ENCODE measurements at regions not wholly inside any gene's neighbourhood (a gene's known extent, or its start where the extent isn't known, plus 50 kb on each side); places are given as distances from the start of the nearest gene placed in this dataset.

- no peak for DNase-seq (ENCODE audit: low read depth)
These were observed 241.8 kb downstream of the NPHP4 start for GRCh38 chr1:5750186-5751162.

GRCh38 chr1:5748286-5749225, 243.7 kb downstream of the NPHP4 start:
- DNase-seq (ENCODE audit: low read depth): no peak

GRCh38 chr1:5747426-5748285, 244.6 kb downstream of the NPHP4 start:
- DNase-seq (ENCODE audit: low read depth): no peak

GRCh38 chr1:5746611-5747425, 245.4 kb downstream of the NPHP4 start:
- no peak for DNase-seq (ENCODE audit: low read depth)

GRCh38 chr1:5745800-5746610, 246.2 kb downstream of the NPHP4 start:
- DNase-seq (ENCODE audit: low read depth): peak; percentile 7

GRCh38 chr1:5744911-5745799, 247.1 kb downstream of the NPHP4 start:
- no peak for DNase-seq (ENCODE audit: low read depth)

- no peak for DNase-seq (ENCODE audit: low read depth)
These were observed 247.9 kb downstream of the NPHP4 start for GRCh38 chr1:5744341-5744740.

GRCh38 chr1:5743435-5744095, 248.7 kb downstream of the NPHP4 start:
- DNase-seq (ENCODE audit: low read depth): no peak

- DNase-seq (ENCODE audit: low read depth): no peak
These were observed 249.4 kb downstream of the NPHP4 start for GRCh38 chr1:5742801-5743200.

GRCh38 chr1:5742032-5742431, 250.2 kb downstream of the NPHP4 start:
- no peak for DNase-seq (ENCODE audit: low read depth)

GRCh38 chr1:5740865-5741860, 251.1 kb downstream of the NPHP4 start:
- DNase-seq (ENCODE audit: low read depth): no peak

- DNase-seq (ENCODE audit: low read depth): no peak
These were observed 251.8 kb downstream of the NPHP4 start for GRCh38 chr1:5740450-5740849.

GRCh38 chr1:5739561-5740078, 252.6 kb downstream of the NPHP4 start:
- DNase-seq (ENCODE audit: low read depth): no peak

- no peak for DNase-seq (ENCODE audit: low read depth)
These were observed 253.2 kb downstream of the NPHP4 start for GRCh38 chr1:5738911-5739462.

- DNase-seq (ENCODE audit: low read depth): no peak
These were observed 255.1 kb downstream of the NPHP4 start for GRCh38 chr1:5737081-5737480.

GRCh38 chr1:5734996-5735395, 257.2 kb downstream of the NPHP4 start:
- no peak for DNase-seq (ENCODE audit: low read depth)

GRCh38 chr1:5734414-5734813, 257.8 kb downstream of the NPHP4 start:
- no peak for DNase-seq (ENCODE audit: low read depth)

All from amniotic epithelial cell (primary cell).